SK-N-MC (cell line): ENCODE measurements at regions not wholly inside any gene's neighbourhood (a gene's known extent, or its start where the extent isn't known, plus 50 kb on each side); places are given as distances from the start of the nearest gene placed in this dataset.

ENCODE experiments used
- DNase-seq: peaks from one replicate; pipeline ENCODE4 v3.0.0-alpha.2; 2011; ENCODE audit warnings: low read depth, low spot score
- H3K27ac ChIP-seq: fragments of 200-600 bp; sonication (generic); 2 replicates; pipeline ENCODE4 v1.5.1; 2016; ENCODE audit warnings: mixed run types
- H3K36me3 ChIP-seq: fragments of 200-600 bp; sonication (generic); 2 replicates; pipeline ENCODE4 v1.6.1; 2017; ENCODE audit warnings: antibody characterized with exemption, low read length, mixed read lengths; ENCODE audit not compliant: insufficient read depth
- H3K4me3 ChIP-seq: fragments of 200-600 bp; sonication (generic); 2 replicates; pipeline ENCODE4 v1.5.1; 2016
- H3K9ac ChIP-seq: fragments of 200-600 bp; sonication (generic); 2 replicates; pipeline ENCODE4 v1.8.0; 2017; ENCODE audit warnings: mixed run types, mixed read lengths; ENCODE audit not compliant: insufficient read length
- H3K9me3 ChIP-seq: fragments of 200-600 bp; sonication (generic); 2 replicates; pipeline ENCODE4 v1.6.1; 2017; ENCODE audit warnings: low read depth, mild to moderate bottlenecking, antibody characterized with exemption, low read length, moderate library complexity, mixed read lengths
- EZH2 ChIP-seq: fragments of 200-600 bp; sonication (generic); IDR thresholded peaks from one replicate; pipeline ENCODE4 v1.6.1; 2017; ENCODE audit warnings: antibody characterized with exemption
- FOXP2 ChIP-seq: optimal IDR thresholded peaks from 2 replicates; pipeline ENCODE3; 2011; ENCODE audit warnings: mild to moderate bottlenecking, moderate library complexity; ENCODE audit not compliant: insufficient read depth; ENCODE audit errors: extremely low read length, control extremely low read depth
- POLR2AphosphoS5 ChIP-seq: IDR thresholded peaks from 2 replicates; pipeline ENCODE4 v1.6.1; 2012; ENCODE audit warnings: mild to moderate bottlenecking, low read depth, low read length, borderline replicate concordance

DNA sequence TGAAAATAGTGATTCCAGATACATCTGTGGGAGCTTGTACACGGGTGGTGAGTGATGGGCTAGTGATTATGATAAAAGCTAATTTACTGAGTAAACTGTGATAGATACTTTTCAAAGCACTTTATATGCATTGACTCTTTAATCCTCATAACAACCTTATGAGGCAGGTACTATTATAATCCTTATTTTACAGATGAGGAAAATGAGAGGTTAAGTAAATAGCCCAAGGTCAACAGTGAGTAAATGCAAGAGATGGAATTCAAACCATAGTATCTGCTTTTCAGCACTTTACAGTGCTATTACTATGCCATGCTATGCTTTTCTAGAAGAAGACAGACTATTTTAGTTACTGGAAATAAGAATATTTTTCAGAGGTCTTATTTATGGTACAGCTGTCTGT is 320.9 kb upstream of the CITED2 start:
- no peak overlapping the region for H3K4me3 ChIP-seq
- no peaks in the 10 kb centered on the region for H3K9me3 ChIP-seq
- TF ChIP-seq EZH2 (no peak), FOXP2 (no peak), POLR2AphosphoS5 (no peak)
- no peaks in the 10 kb centered on the region for H3K36me3 ChIP-seq
- no peak overlapping the region for H3K27ac ChIP-seq
- no peak overlapping the region for H3K9ac ChIP-seq
- no peak for DNase-seq

- DNase-seq, result no peak
- no peak overlapping the region for H3K4me3 ChIP-seq
- H3K9me3 ChIP-seq, result no peaks in the 10 kb centered on the region
- no peaks in the 10 kb centered on the region for H3K36me3 ChIP-seq
- TF ChIP-seq FOXP2, result no peak
- TF ChIP-seq POLR2AphosphoS5, result no peak
- TF ChIP-seq EZH2, result no peak
- H3K27ac ChIP-seq, result no peak overlapping the region
- H3K9ac ChIP-seq, result no peak overlapping the region
Observed at GRCh38 chr6:139693735-139694134, 319.3 kb upstream of the CITED2 start.

GRCh38 chr6:139690007-139690406 is 315.6 kb upstream of the CITED2 start:
- no peaks in the 10 kb centered on the region for H3K36me3 ChIP-seq

DNA sequence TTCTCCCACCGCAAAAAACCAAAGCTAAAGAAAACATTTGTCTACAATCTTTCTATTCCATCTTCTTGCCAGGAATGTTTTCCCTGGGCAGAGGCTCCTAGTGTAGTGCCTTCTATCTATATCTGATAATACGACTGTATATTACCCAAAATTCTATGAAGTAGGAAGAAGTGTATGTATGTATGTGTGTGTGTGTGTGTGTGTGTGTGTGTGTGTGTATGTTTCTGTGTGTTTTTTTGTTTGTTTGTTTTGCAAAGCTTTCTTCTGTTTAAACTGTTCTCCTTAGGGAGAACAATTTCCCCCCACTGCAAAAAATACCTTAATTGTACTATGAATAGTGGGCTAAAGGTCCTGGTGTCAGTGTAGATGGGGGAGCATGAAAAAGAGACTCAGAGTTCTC is 312.6 kb upstream of the CITED2 start:
- H3K9ac ChIP-seq, result no peak overlapping the region
- no peak overlapping the region for H3K4me3 ChIP-seq
- no peak for DNase-seq
- H3K27ac ChIP-seq, result no peak overlapping the region
- TF ChIP-seq EZH2 (no peak), FOXP2 (no peak)
- no peaks in the 10 kb centered on the region for H3K9me3 ChIP-seq
- H3K36me3 ChIP-seq, result no peaks in the 10 kb centered on the region

More at GRCh38 chr6:139690007-139690406, 315.6 kb upstream of the CITED2 start:
- TF ChIP-seq EZH2 (no peak), POLR2AphosphoS5 (no peak), FOXP2 (no peak)
- Histone ChIP-seq H3K27ac (peak overlapping the region; percentile 80; the same call in 1 of the 2 replicates), H3K9ac (peak overlapping the region; percentile 4), H3K4me3 (peak overlapping the region; percentile 48), H3K9me3 (no peaks in the 10 kb centered on the region)
- no peak for DNase-seq

- DNase-seq, result no peak
- no peak for TF ChIP-seq FOXP2
- TF ChIP-seq EZH2, result no peak
- TF ChIP-seq POLR2AphosphoS5, result no peak
- no peak overlapping the region for H3K27ac ChIP-seq
- no peak overlapping the region for H3K9ac ChIP-seq
- H3K4me3 ChIP-seq, result no peak overlapping the region
- H3K36me3 ChIP-seq, result no peaks in the 10 kb centered on the region
- no peaks in the 10 kb centered on the region for H3K9me3 ChIP-seq
Observed at GRCh38 chr6:139686308-139686707, 311.9 kb upstream of the CITED2 start.

GRCh38 chr6:139685009-139685408 is 310.6 kb upstream of the CITED2 start:
- Histone ChIP-seq H3K9ac (no peak overlapping the region), H3K9me3 (no peaks in the 10 kb centered on the region), H3K36me3 (no peaks in the 10 kb centered on the region), H3K4me3 (no peak overlapping the region), H3K27ac (no peak overlapping the region)
- DNase-seq, result no peak
- TF ChIP-seq FOXP2 (no peak), POLR2AphosphoS5 (no peak), EZH2 (no peak)

DNA sequence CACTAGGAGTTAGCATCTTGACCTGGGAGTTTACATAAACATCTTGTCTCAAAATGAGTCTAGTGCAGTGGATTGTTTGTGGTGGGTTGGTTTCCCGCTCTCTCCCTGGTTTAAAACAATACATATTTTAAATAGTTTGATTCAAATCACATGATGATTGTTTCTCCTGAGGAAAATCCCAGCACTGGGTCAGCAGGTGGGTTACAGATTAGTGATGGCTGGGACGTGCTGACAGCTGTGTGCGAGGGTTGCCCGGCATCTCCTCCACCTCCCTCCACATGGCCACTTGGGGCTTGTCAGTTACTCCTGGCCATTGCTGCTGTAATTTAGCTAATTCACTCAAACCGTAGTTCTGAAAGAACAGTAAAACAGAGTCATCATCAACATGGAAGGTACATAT is 306.4 kb upstream of the CITED2 start:
- TF ChIP-seq FOXP2 (no peak), EZH2 (no peak), POLR2AphosphoS5 (no peak)
- Histone ChIP-seq H3K9me3 (no peaks in the 10 kb centered on the region), H3K27ac (no peak overlapping the region), H3K9ac (no peak overlapping the region), H3K36me3 (no peaks in the 10 kb centered on the region), H3K4me3 (no peak overlapping the region)
- no peak for DNase-seq

GRCh38 chr6:139679516-139680179 is 305.2 kb upstream of the CITED2 start:
- no peaks in the 10 kb centered on the region for H3K9me3 ChIP-seq
- H3K27ac ChIP-seq, result no peak overlapping the region
- DNase-seq, result no peak
- TF ChIP-seq POLR2AphosphoS5 (no peak), FOXP2 (no peak), EZH2 (no peak)
- H3K4me3 ChIP-seq, result no peak overlapping the region
- no peaks in the 10 kb centered on the region for H3K36me3 ChIP-seq
- H3K9ac ChIP-seq, result no peak overlapping the region

DNA sequence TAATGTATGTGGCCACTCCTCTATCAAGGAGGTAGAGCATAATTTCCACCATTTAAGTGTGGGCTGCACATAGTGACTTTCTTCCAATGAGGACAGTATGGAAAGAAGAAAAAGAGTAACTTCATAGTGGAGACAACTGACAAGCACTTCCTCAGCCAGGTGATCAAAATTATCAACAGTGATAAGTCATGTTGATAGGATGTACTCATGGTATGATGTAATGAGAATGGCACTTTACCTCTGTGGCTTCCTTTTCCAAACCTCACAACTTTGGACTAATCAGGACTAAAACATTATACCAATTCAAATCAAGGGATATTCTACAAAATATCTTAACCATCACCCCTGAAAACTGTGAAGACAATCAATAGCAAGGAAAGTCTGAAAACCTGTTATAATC is 302.3 kb upstream of the CITED2 start:
- DNase-seq, result no peak
- no peak overlapping the region for H3K27ac ChIP-seq

More for the DNA sequence above, 302.3 kb upstream of the CITED2 start:
- Histone ChIP-seq H3K9me3 (no peaks in the 10 kb centered on the region), H3K9ac (no peak overlapping the region), H3K4me3 (no peak overlapping the region), H3K36me3 (no peaks in the 10 kb centered on the region)
- TF ChIP-seq POLR2AphosphoS5, result no peak
- TF ChIP-seq FOXP2, result no peak
- TF ChIP-seq EZH2, result no peak
